ENCODE measurements at regions not wholly inside any gene's neighbourhood (a gene's known extent, or its start where the extent isn't known, plus 50 kb on each side); places are given as distances from the start of the nearest gene placed in this dataset.
"Not testable (repeated sequence)": the region's sequence is repeated elsewhere in the genome, so short reads cannot be mapped to it uniquely, and the experiment has no call there.

GRCh38 chr1:30525971-30526651 lies 197.3 kb downstream of the MATN1 start:
- H3K9ac ChIP-seq (ENCODE audit: low read depth, low read length, poor library complexity, severe bottlenecking) = no peak overlapping the region
- TF ChIP-seq EZH2phosphoT487 (IDR thresholded peaks at IDR 0.05; ENCODE audit: borderline replicate concordance) = no peak
- TF ChIP-seq CTCF (conservative IDR thresholded peaks at IDR 0.05; ENCODE audit: low read length) = no peak
- H4K20me1 ChIP-seq (ENCODE audit: insufficient read depth, low read length, poor library complexity, severe bottlenecking) = no peaks in the 10 kb centered on the region
- no peak overlapping the region for H2AFZ ChIP-seq (ENCODE audit: low read length)
- no peaks in the 10 kb centered on the region; the same call in 1 of the 2 replicates for H3K9me3 ChIP-seq (ENCODE audit: insufficient read depth, low read depth, low read length)
- H3K9me2 ChIP-seq (replicated peaks; ENCODE audit: low read depth, low read length) = no peaks in the 10 kb centered on the region
- H3K27me3 ChIP-seq (ENCODE audit: insufficient read depth, low read length, poor library complexity, severe bottlenecking) = no peaks in the 10 kb centered on the region
- no peaks in the 10 kb centered on the region for H3K79me2 ChIP-seq (ENCODE audit: insufficient read depth, low read length)
- no peaks in the 10 kb centered on the region for H3F3A ChIP-seq (ENCODE audit: low read depth)
- no peaks in the 10 kb centered on the region for H3K4me1 ChIP-seq (ENCODE audit: insufficient read depth, low read length, poor library complexity, severe bottlenecking)
- no peaks in the 10 kb centered on the region for H3K36me3 ChIP-seq (ENCODE audit: insufficient read depth, low read length)
- no peak overlapping the region for H3K4me3 ChIP-seq (ENCODE audit: low read length, poor library complexity, severe bottlenecking)
- no peak overlapping the region for H3K4me2 ChIP-seq (ENCODE audit: low read depth, low read length, poor library complexity, severe bottlenecking)

GRCh38 chr1:30525631-30525970 lies 197.8 kb downstream of the MATN1 start:
- Histone ChIP-seq H3K36me3 (ENCODE audit: insufficient read depth, low read length) (no peaks in the 10 kb centered on the region), H3K4me2 (ENCODE audit: low read depth, low read length, poor library complexity, severe bottlenecking) (no peak overlapping the region)
- no peak for TF ChIP-seq EZH2phosphoT487 (IDR thresholded peaks at IDR 0.05; ENCODE audit: borderline replicate concordance)

GRCh38 chr1:30524840-30525617 lies 198.4 kb downstream of the MATN1 start:
- H2AFZ ChIP-seq (ENCODE audit: low read length) = no peak overlapping the region
- H3K4me1 ChIP-seq (ENCODE audit: insufficient read depth, low read length, poor library complexity, severe bottlenecking) = no peaks in the 10 kb centered on the region
- H3K27me3 ChIP-seq (ENCODE audit: insufficient read depth, low read length, poor library complexity, severe bottlenecking) = no peaks in the 10 kb centered on the region
- no peaks in the 10 kb centered on the region for H3K9me2 ChIP-seq (replicated peaks; ENCODE audit: low read depth, low read length)
- no peak overlapping the region for H3K4me2 ChIP-seq (ENCODE audit: low read depth, low read length, poor library complexity, severe bottlenecking)
- H3K79me2 ChIP-seq (ENCODE audit: insufficient read depth, low read length) = no peaks in the 10 kb centered on the region
- TF ChIP-seq CTCF (conservative IDR thresholded peaks at IDR 0.05; ENCODE audit: low read length) (no peak), EZH2phosphoT487 (IDR thresholded peaks at IDR 0.05; ENCODE audit: borderline replicate concordance) (no peak)
- H3K9me3 ChIP-seq (ENCODE audit: insufficient read depth, low read depth, low read length) = no peaks in the 10 kb centered on the region; the same call in 1 of the 2 replicates
- H3F3A ChIP-seq (ENCODE audit: low read depth) = no peaks in the 10 kb centered on the region
- no peak overlapping the region for H3K9ac ChIP-seq (ENCODE audit: low read depth, low read length, poor library complexity, severe bottlenecking)
- H4K20me1 ChIP-seq (ENCODE audit: insufficient read depth, low read length, poor library complexity, severe bottlenecking) = no peaks in the 10 kb centered on the region
- H3K36me3 ChIP-seq (ENCODE audit: insufficient read depth, low read length) = no peaks in the 10 kb centered on the region
- no peak overlapping the region for H3K4me3 ChIP-seq (ENCODE audit: low read length, poor library complexity, severe bottlenecking)

More at GRCh38 chr1:30525631-30525970, 197.8 kb downstream of the MATN1 start:
- no peaks in the 10 kb centered on the region for H3K4me1 ChIP-seq (ENCODE audit: insufficient read depth, low read length, poor library complexity, severe bottlenecking)
- no peaks in the 10 kb centered on the region; the same call in 1 of the 2 replicates for H3K9me3 ChIP-seq (ENCODE audit: insufficient read depth, low read depth, low read length)
- no peaks in the 10 kb centered on the region for H4K20me1 ChIP-seq (ENCODE audit: insufficient read depth, low read length, poor library complexity, severe bottlenecking)
- no peak overlapping the region for H2AFZ ChIP-seq (ENCODE audit: low read length)
- H3F3A ChIP-seq (ENCODE audit: low read depth) = no peaks in the 10 kb centered on the region
- no peaks in the 10 kb centered on the region for H3K27me3 ChIP-seq (ENCODE audit: insufficient read depth, low read length, poor library complexity, severe bottlenecking)
- H3K9me2 ChIP-seq (replicated peaks; ENCODE audit: low read depth, low read length) = no peaks in the 10 kb centered on the region
- no peaks in the 10 kb centered on the region for H3K79me2 ChIP-seq (ENCODE audit: insufficient read depth, low read length)
- H3K9ac ChIP-seq (ENCODE audit: low read depth, low read length, poor library complexity, severe bottlenecking) = no peak overlapping the region
- no peak overlapping the region for H3K4me3 ChIP-seq (ENCODE audit: low read length, poor library complexity, severe bottlenecking)

GRCh38 chr1:30524025-30524555 lies 199.3 kb downstream of the MATN1 start:
- H2AFZ ChIP-seq (ENCODE audit: low read length); H3K4me2 ChIP-seq (ENCODE audit: low read depth, low read length, poor library complexity, severe bottlenecking); H3K9me2 ChIP-seq (replicated peaks; ENCODE audit: low read depth, low read length); H3K36me3 ChIP-seq (ENCODE audit: insufficient read depth, low read length); H3K9ac ChIP-seq (ENCODE audit: low read depth, low read length, poor library complexity, severe bottlenecking); H3K9me3 ChIP-seq (ENCODE audit: insufficient read depth, low read depth, low read length); H4K20me1 ChIP-seq (ENCODE audit: insufficient read depth, low read length, poor library complexity, severe bottlenecking); H3F3A ChIP-seq (ENCODE audit: low read depth); H3K27me3 ChIP-seq (ENCODE audit: insufficient read depth, low read length, poor library complexity, severe bottlenecking); H3K4me1 ChIP-seq (ENCODE audit: insufficient read depth, low read length, poor library complexity, severe bottlenecking); H3K79me2 ChIP-seq (ENCODE audit: insufficient read depth, low read length); H3K4me3 ChIP-seq (ENCODE audit: low read length, poor library complexity, severe bottlenecking): not testable (repeated sequence)
